ENCODE measurements at regions not wholly inside any gene's neighbourhood (a gene's known extent, or its start where the extent isn't known, plus 50 kb on each side); places are given as distances from the start of the nearest gene placed in this dataset.
A peak's percentile ranks its signal among the peaks of the same experiment; 100 is the strongest.
"Not testable (repeated sequence)": the region's sequence is repeated elsewhere in the genome, so short reads cannot be mapped to it uniquely, and the experiment has no call there.

DNA sequence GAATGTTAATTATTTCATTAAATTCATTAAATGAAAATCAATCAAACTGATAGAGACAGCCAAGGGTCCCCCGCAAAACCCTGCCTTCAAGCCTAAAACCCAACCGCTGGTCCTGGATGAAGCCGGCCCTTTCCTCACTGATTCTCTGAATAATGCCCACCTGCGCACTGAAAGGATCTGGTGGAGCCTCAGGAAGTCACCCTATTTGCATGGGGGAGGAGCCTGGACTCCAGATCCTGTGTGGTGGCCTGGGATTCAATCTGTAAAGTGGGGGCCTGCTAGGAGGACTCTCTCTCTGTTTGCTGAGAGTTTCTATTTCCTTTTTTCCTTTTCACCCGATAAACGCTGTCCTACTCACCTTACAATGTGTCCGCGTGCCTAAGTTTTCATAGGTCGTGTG is 97.9 kb upstream of the ADAMTS3 start:
- no peak for DNase-seq

DNA sequence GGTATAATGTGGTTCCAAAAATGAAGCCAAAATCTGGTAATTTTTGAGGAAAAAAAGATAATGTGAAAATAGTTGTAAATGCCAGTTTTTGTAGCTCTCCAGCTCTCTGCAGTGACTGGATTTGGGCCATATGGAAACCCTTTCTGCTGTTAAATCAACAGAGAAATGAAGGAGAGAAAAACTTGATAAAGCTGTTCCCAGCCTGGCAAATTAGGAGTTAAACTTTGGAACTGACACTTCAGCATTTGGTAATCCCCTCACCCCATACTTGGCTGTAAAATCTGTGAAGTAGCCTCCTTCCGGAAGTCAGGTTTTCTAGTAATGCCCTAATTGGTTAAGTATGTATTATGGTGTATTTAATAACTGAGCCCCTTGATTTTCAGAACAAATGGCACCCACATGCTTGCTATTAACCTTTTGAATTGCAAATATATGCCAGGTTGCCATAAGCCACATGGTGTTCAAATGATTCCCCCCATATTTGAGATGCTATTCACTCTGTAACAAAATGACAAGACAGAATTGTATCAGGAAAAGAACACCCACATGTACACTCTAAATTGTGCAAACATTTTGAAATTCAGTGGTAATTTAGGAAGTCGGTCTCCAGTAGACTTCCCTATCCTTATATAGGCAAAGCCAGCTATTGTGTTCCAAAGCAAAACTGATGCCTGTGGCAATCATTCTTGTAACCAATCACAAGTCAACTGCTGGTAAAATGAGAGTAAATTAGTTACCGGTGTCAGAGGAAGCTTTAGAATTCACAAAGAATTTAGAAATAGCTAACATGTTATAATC is 96.3 kb upstream of the ADAMTS3 start:
- DNase-seq, result no peak

DNA sequence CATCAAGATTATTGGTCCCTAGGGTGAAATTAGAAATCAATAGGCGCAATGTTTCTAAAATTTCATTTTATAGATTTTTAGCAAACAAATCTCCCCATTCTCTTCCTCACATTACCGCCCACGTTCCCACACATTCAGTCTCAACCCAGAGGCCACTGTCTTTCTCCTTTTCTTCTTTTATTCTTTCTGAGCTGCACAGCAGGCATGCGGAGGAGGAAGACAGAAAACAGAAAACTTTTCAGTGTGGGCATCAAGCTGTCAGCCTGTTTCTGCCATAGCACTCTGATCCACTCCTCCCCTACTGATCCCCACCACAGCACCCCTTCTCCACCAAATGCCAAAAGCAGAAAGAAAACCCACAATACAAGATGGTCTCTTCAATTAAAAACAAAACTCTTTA is 94.8 kb upstream of the ADAMTS3 start:
- DNase-seq, result no peak

DNA sequence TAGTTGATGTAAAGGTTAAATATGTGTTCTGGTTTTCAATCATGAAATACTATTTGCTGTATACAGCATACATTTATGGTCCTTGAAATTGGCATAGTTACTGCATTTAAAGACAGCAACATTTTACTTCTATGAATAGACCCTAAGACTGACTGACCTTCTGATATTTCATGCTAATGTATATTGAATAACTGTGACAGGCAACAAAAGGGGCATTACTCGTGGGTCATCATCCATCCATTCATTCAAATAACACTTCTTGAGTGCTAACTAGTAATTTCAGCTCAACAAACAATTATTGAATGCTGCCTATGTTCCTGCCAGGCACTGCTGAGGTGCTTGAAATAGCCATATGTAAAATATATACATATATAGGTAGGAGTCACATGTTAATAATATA is 92.8 kb upstream of the ADAMTS3 start:
- no peak for DNase-seq

DNA sequence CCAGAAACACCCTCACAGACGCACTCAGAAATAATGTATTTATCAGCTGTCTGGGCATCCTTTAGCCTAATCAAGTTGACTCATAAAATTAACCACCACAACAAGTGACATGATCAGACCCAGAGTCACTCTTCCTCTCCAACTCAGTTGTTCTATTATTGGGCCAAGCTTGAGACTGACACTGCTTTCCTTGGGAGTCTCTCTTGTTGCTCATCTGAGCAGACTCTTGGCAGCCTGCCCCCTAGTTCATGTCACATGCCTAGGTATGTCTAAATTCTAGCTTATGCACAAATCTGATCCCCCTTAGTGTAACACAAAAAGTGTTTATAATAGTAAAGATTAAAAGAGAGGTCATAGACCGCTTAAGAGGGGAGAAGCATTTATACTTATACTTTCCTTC is 72.6 kb upstream of the ADAMTS3 start:
- DNase-seq, result no peak

DNA sequence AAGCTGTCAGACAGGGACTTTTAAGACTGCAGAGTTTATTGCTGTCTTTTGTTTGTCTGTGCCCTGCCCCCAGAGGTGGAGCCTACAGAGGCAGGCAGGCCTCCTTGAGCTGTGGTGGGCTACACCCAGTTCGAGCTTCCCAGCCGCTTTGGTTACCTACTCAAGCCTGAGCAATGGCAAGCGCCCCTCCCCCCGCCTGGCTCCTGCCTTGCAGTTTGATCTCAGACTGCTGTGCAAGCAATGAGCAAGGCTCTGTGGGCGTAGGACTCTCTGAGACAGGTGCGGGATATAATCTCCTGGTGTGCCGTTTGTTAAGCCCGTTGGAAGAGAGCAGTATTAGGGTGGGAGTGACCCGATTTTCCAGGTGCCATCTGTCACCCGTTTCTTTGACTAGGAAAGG is 67.8 kb upstream of the ADAMTS3 start:
- DNase-seq, result not testable (repeated sequence)

DNA sequence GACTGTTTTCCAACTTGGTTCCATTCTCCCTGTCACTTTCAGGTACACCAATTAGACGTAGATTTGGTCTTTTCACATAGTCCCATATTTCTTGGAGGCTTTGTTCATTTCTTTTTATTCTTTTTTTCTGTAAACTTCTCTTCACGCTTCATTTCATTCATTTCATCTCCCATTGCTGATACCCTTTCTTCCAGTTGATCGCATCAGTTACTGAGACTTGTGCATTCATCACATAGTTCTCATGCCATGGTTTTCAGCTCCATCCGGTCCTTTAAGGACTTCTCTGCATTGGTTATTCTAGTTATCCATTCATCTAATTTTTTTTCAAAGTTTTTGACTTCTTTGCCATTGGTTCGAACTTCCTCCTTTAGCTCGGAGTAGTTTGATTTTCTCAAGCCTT is 66.9 kb upstream of the ADAMTS3 start:
- not testable (repeated sequence) for DNase-seq

DNA sequence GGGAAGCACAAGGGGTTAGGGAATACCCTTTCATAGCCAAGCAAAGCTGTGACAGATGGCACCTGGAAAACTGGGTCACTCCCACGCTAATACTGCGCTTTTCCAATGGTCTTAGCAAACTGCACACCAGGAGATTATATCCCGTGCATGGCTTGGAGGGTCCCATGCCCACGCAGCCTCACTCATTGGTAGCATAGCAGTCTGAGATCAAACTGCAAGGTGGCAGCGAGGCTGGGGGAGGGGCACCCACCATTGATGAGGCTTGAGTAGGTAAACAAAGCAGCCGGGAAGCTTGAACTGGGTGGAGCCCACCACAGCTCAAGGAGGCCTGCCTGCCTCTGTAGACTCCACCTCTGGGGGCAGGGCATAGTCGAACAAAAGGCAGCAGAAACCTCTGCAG is 63.2 kb upstream of the ADAMTS3 start:
- not testable (repeated sequence) for DNase-seq

DNA sequence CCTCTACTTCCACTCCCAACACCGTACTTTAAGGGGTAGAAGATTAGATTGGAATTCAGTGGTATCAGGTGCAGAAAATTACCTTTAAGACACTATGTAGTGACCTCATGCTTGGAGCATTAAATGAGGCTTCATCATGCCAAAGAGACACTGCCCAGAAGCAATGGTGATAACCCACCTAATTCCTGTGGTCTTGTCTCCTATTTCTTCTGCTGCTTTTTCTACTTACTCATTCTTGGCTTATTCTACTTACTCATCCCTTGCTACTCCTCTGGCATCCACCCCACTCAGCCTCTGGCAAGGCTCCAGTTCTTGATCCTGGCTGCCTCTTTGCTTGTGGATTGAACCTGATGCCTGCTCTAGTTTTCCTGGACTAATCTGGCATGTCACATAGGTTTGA is 62.3 kb upstream of the ADAMTS3 start:
- peak; percentile 13 for DNase-seq

DNA sequence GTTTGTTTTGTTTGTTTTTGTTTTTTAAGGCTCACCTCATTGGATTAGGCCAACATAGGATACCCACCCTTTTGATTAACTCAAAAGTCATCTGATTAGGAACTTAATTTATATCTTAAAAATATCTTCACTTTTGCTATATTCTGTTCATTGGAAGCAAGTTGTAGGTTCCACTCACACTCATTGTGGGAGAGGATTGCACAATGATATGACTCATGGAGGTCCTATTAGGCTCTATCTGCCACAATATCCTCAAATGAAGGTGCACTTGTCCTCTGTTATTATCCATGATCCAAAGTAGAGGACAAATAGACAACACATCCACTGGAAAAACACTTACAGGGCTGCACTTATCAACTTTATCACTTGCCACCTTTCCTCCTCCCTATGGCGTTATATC is 60.5 kb upstream of the ADAMTS3 start:
- DNase-seq, result no peak

DNA sequence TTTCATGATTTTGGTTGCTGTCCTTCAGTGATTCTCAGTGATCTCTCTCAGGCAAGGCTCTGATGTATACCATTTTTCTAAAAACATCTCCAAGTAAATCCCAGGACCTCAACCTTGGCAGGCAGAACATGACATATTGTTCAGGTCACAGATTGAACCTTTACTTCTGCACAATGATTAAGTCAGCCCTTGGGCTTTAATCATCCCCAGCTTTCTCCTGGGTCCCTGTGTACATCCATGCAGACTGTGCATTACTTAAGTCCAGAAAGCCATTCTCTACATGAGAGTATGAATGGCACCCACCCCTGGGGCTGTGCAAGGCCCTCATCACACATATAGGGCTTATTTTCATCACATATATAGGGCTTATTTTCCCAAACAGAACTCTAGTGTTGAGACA is 58.7 kb upstream of the ADAMTS3 start:
- DNase-seq, result no peak
